ENCODE measurements at regions not wholly inside any gene's neighbourhood (a gene's known extent, or its start where the extent isn't known, plus 50 kb on each side); places are given as distances from the start of the nearest gene placed in this dataset.

DNA sequence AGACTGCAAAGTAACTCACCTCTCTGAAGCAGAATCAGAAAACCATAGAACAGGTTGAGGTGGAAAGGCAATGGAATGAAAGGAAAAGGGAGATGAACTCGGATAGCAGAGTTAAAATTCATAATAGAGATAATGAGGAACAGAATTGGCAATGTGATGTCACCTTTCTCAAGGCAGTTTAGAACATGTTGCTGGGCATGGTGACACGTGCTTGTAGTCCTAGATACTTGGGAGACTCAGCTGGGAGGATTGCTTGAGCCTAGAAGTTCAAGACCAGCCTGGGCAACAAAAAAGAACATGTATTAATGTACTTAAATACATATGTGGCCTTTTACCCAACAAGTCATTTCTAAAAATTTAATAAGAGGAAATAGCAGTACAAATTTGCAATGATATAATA is 81.6 kb upstream of the MIER3 start:
- H3K4me1 ChIP-seq (ENCODE audit: control insufficient read depth, insufficient read depth, low read length, poor library complexity, severe bottlenecking): no peaks in the 10 kb centered on the region

DNA sequence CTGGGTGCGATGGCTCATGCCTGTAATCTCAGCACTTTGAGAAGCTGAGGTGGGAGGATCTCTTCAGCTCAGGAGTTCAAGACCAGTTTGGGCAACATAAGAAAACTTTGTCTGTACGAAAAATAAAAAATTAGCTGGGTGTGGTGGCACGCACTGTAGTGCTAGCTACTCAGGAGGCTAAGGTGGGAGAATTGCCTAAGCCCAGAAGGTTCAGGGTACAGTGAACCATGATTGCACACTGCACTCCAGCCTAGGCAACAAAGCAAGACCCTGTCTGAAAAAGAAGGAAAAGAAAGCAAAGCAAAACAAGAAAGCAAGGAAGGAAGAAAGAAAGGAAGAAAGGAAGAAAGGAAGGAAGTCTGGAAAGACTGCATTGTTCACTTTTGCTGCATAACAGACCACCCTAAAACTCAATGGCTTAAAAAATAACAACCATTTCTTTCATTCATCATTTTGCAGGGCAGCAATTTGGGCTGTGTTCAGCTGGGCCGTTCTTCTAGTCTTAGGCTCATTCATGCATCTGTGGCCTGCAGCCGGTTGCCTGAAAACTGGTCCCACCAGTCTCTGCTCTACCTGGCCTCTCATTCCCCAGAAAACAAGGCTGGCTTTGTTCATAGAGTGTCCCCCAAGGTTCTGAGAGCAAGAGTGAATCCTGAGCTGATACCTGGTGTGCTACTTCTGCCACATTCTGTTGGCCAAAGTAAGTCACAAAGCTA is 82.4 kb upstream of the MIER3 start:
- Histone ChIP-seq H3K4me1 (ENCODE audit: control insufficient read depth, insufficient read depth, low read length, poor library complexity, severe bottlenecking) (no peaks in the 10 kb centered on the region), H3K27me3 (replicated peaks; ENCODE audit: control insufficient read depth, insufficient read depth, low read length, poor library complexity, severe bottlenecking) (no peaks in the 10 kb centered on the region), H3K4me3 (ENCODE audit: insufficient read depth, low read depth, low read length, poor library complexity, severe bottlenecking) (no peak overlapping the region), H3K9me3 (ENCODE audit: control insufficient read depth, low read length) (no peaks in the 10 kb centered on the region), H3K27ac (ENCODE audit: insufficient read depth, low read length, poor library complexity, severe bottlenecking) (no peak overlapping the region), H3K36me3 (ENCODE audit: control insufficient read depth, insufficient read depth, low read length) (no peaks in the 10 kb centered on the region)
- no peak for DNase-seq

More for the DNA sequence above, 81.6 kb upstream of the MIER3 start:
- no peak for DNase-seq
- no peak overlapping the region for H3K27ac ChIP-seq (ENCODE audit: insufficient read depth, low read length, poor library complexity, severe bottlenecking)
- H3K36me3 ChIP-seq (ENCODE audit: control insufficient read depth, insufficient read depth, low read length): no peaks in the 10 kb centered on the region
- no peaks in the 10 kb centered on the region for H3K27me3 ChIP-seq (replicated peaks; ENCODE audit: control insufficient read depth, insufficient read depth, low read length, poor library complexity, severe bottlenecking)
- H3K4me3 ChIP-seq (ENCODE audit: insufficient read depth, low read depth, low read length, poor library complexity, severe bottlenecking): no peak overlapping the region
- no peaks in the 10 kb centered on the region for H3K9me3 ChIP-seq (ENCODE audit: control insufficient read depth, low read length)

GRCh38 chr5:57035955-57036354 is 84.0 kb upstream of the MIER3 start:
- no peak for DNase-seq
- Histone ChIP-seq H3K9me3 (ENCODE audit: control insufficient read depth, low read length) (no peaks in the 10 kb centered on the region), H3K4me3 (ENCODE audit: insufficient read depth, low read depth, low read length, poor library complexity, severe bottlenecking) (no peak overlapping the region), H3K27me3 (replicated peaks; ENCODE audit: control insufficient read depth, insufficient read depth, low read length, poor library complexity, severe bottlenecking) (no peaks in the 10 kb centered on the region), H3K4me1 (ENCODE audit: control insufficient read depth, insufficient read depth, low read length, poor library complexity, severe bottlenecking) (no peaks in the 10 kb centered on the region), H3K27ac (ENCODE audit: insufficient read depth, low read length, poor library complexity, severe bottlenecking) (no peak overlapping the region), H3K36me3 (ENCODE audit: control insufficient read depth, insufficient read depth, low read length) (no peaks in the 10 kb centered on the region)

DNA sequence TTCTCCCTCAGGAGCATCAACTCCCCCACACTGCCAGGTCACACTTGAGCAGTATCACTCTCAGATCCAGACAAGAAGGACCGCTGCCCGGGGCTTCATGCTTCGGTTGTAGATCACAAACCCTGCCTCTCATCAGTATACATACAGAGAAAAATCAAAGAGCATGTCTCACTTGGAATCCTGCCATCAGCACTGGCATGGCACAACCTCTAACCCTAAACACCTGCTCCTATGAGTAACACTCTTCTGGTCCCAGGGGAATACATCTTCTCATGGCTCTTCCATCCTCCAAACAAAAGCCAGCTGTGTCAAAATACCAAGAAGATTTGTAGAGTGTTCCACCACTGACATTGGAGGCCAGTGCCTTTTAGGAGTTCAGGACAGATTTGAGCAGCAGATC is 84.8 kb upstream of the MIER3 start:
- Histone ChIP-seq H3K4me3 (ENCODE audit: insufficient read depth, low read depth, low read length, poor library complexity, severe bottlenecking) (no peak overlapping the region), H3K27ac (ENCODE audit: insufficient read depth, low read length, poor library complexity, severe bottlenecking) (no peak overlapping the region), H3K36me3 (ENCODE audit: control insufficient read depth, insufficient read depth, low read length) (no peaks in the 10 kb centered on the region), H3K9me3 (ENCODE audit: control insufficient read depth, low read length) (no peaks in the 10 kb centered on the region), H3K4me1 (ENCODE audit: control insufficient read depth, insufficient read depth, low read length, poor library complexity, severe bottlenecking) (no peaks in the 10 kb centered on the region), H3K27me3 (replicated peaks; ENCODE audit: control insufficient read depth, insufficient read depth, low read length, poor library complexity, severe bottlenecking) (no peaks in the 10 kb centered on the region)
- DNase-seq: no peak

GRCh38 chr5:57037355-57037754 is 85.4 kb upstream of the MIER3 start:
- Histone ChIP-seq H3K27ac (ENCODE audit: insufficient read depth, low read length, poor library complexity, severe bottlenecking) (no peak overlapping the region), H3K4me3 (ENCODE audit: insufficient read depth, low read depth, low read length, poor library complexity, severe bottlenecking) (no peak overlapping the region), H3K36me3 (ENCODE audit: control insufficient read depth, insufficient read depth, low read length) (no peaks in the 10 kb centered on the region), H3K4me1 (ENCODE audit: control insufficient read depth, insufficient read depth, low read length, poor library complexity, severe bottlenecking) (no peaks in the 10 kb centered on the region), H3K9me3 (ENCODE audit: control insufficient read depth, low read length) (no peaks in the 10 kb centered on the region), H3K27me3 (replicated peaks; ENCODE audit: control insufficient read depth, insufficient read depth, low read length, poor library complexity, severe bottlenecking) (no peaks in the 10 kb centered on the region)
- no peak for DNase-seq

- Histone ChIP-seq H3K36me3 (ENCODE audit: control insufficient read depth, insufficient read depth, low read length) (no peaks in the 10 kb centered on the region), H3K4me1 (ENCODE audit: control insufficient read depth, insufficient read depth, low read length, poor library complexity, severe bottlenecking) (no peaks in the 10 kb centered on the region), H3K4me3 (ENCODE audit: insufficient read depth, low read depth, low read length, poor library complexity, severe bottlenecking) (no peak overlapping the region), H3K9me3 (ENCODE audit: control insufficient read depth, low read length) (no peaks in the 10 kb centered on the region), H3K27ac (ENCODE audit: insufficient read depth, low read length, poor library complexity, severe bottlenecking) (no peak overlapping the region), H3K27me3 (replicated peaks; ENCODE audit: control insufficient read depth, insufficient read depth, low read length, poor library complexity, severe bottlenecking) (no peaks in the 10 kb centered on the region)
- DNase-seq: no peak
These were observed 89.6 kb upstream of the MIER3 start for GRCh38 chr5:57041570-57041969.

GRCh38 chr5:57042524-57042931 is 90.6 kb upstream of the MIER3 start:
- no peaks in the 10 kb centered on the region for H3K9me3 ChIP-seq (ENCODE audit: control insufficient read depth, low read length)
- no peak overlapping the region for H3K4me3 ChIP-seq (ENCODE audit: insufficient read depth, low read depth, low read length, poor library complexity, severe bottlenecking)
- no peaks in the 10 kb centered on the region for H3K27me3 ChIP-seq (replicated peaks; ENCODE audit: control insufficient read depth, insufficient read depth, low read length, poor library complexity, severe bottlenecking)
- no peak for DNase-seq
- no peak overlapping the region for H3K27ac ChIP-seq (ENCODE audit: insufficient read depth, low read length, poor library complexity, severe bottlenecking)
- no peaks in the 10 kb centered on the region for H3K36me3 ChIP-seq (ENCODE audit: control insufficient read depth, insufficient read depth, low read length)
- H3K4me1 ChIP-seq (ENCODE audit: control insufficient read depth, insufficient read depth, low read length, poor library complexity, severe bottlenecking): no peaks in the 10 kb centered on the region

GRCh38 chr5:57054135-57054534 is 102.2 kb upstream of the MIER3 start:
- no peak overlapping the region for H3K27ac ChIP-seq (ENCODE audit: insufficient read depth, low read length, poor library complexity, severe bottlenecking)
- no peak overlapping the region for H3K4me3 ChIP-seq (ENCODE audit: insufficient read depth, low read depth, low read length, poor library complexity, severe bottlenecking)
- DNase-seq: no peak
- no peaks in the 10 kb centered on the region for H3K9me3 ChIP-seq (ENCODE audit: control insufficient read depth, low read length)
- no peaks in the 10 kb centered on the region for H3K36me3 ChIP-seq (ENCODE audit: control insufficient read depth, insufficient read depth, low read length)
- H3K27me3 ChIP-seq (replicated peaks; ENCODE audit: control insufficient read depth, insufficient read depth, low read length, poor library complexity, severe bottlenecking): no peaks in the 10 kb centered on the region
- H3K4me1 ChIP-seq (ENCODE audit: control insufficient read depth, insufficient read depth, low read length, poor library complexity, severe bottlenecking): no peaks in the 10 kb centered on the region

DNA sequence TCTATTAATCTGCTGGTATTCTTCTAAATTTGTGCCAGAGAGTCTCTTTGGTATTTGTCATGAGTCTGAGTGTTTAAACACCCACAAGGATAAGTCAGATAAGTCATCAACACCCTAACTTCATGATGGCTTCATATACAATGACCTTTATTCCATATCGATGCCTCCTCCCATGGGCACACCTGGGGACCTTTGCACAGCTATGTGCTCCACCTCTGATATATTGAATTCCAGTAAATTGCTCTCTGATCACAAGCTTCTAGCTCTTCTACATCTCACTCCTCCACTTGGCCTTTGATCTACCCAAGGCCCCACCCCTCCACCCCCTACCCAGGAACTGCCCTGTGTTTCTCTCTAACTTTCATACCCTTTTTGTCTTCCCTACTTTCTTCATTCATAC is 102.7 kb upstream of the MIER3 start:
- H3K9me3 ChIP-seq (ENCODE audit: control insufficient read depth, low read length): no peaks in the 10 kb centered on the region
- no peak overlapping the region for H3K27ac ChIP-seq (ENCODE audit: insufficient read depth, low read length, poor library complexity, severe bottlenecking)

GRCh38 chr5:57055731-57056130 is 103.8 kb upstream of the MIER3 start:
- Histone ChIP-seq H3K9me3 (ENCODE audit: control insufficient read depth, low read length) (no peaks in the 10 kb centered on the region), H3K27me3 (replicated peaks; ENCODE audit: control insufficient read depth, insufficient read depth, low read length, poor library complexity, severe bottlenecking) (no peaks in the 10 kb centered on the region), H3K4me1 (ENCODE audit: control insufficient read depth, insufficient read depth, low read length, poor library complexity, severe bottlenecking) (no peaks in the 10 kb centered on the region), H3K36me3 (ENCODE audit: control insufficient read depth, insufficient read depth, low read length) (no peaks in the 10 kb centered on the region), H3K4me3 (ENCODE audit: insufficient read depth, low read depth, low read length, poor library complexity, severe bottlenecking) (no peak overlapping the region), H3K27ac (ENCODE audit: insufficient read depth, low read length, poor library complexity, severe bottlenecking) (no peak overlapping the region)
- no peak for DNase-seq

More for the DNA sequence above, 102.7 kb upstream of the MIER3 start:
- Histone ChIP-seq H3K36me3 (ENCODE audit: control insufficient read depth, insufficient read depth, low read length) (no peaks in the 10 kb centered on the region), H3K4me3 (ENCODE audit: insufficient read depth, low read depth, low read length, poor library complexity, severe bottlenecking) (no peak overlapping the region), H3K27me3 (replicated peaks; ENCODE audit: control insufficient read depth, insufficient read depth, low read length, poor library complexity, severe bottlenecking) (no peaks in the 10 kb centered on the region), H3K4me1 (ENCODE audit: control insufficient read depth, insufficient read depth, low read length, poor library complexity, severe bottlenecking) (no peaks in the 10 kb centered on the region)
- DNase-seq: no peak
